HUES6 (cell line): ENCODE measurements at regions not wholly inside any gene's neighbourhood (a gene's known extent, or its start where the extent isn't known, plus 50 kb on each side); places are given as distances from the start of the nearest gene placed in this dataset.
"Not testable (repeated sequence)": the region's sequence is repeated elsewhere in the genome, so short reads cannot be mapped to it uniquely, and the experiment has no call there.

Experiments used
- H3K27ac ChIP-seq: 2 replicates; pipeline ENCODE4 v1.7.0; 2013; ENCODE audit warnings: low read depth, mild to moderate bottlenecking, low read length, inconsistent platforms
- H3K27me3 ChIP-seq: 2 replicates; pipeline ENCODE4 v1.6.1; 2013; ENCODE audit warnings: low read length; ENCODE audit not compliant: control insufficient read depth, insufficient read depth
- H3K36me3 ChIP-seq: 2 replicates; pipeline ENCODE4 v1.6.1; 2013; ENCODE audit warnings: low read length; ENCODE audit not compliant: control insufficient read depth, insufficient read depth
- H3K4me1 ChIP-seq: 2 replicates; pipeline ENCODE4 v1.6.1; 2013; ENCODE audit warnings: low read length; ENCODE audit not compliant: control insufficient read depth, insufficient read depth
- H3K4me3 ChIP-seq: 2 replicates; pipeline ENCODE4 v1.5.1; 2013; ENCODE audit warnings: low read depth, low read length
- H3K9ac ChIP-seq: one replicate; pipeline ENCODE4 v1.6.1; 2013; ENCODE audit warnings: mild to moderate bottlenecking, low read length
- H3K9me3 ChIP-seq: 2 replicates; pipeline ENCODE4 v1.6.1; 2013; ENCODE audit warnings: low read depth, low read length; ENCODE audit not compliant: control insufficient read depth, insufficient read depth

GRCh38 chr5:174799121-174799520 is 74.7 kb downstream of the MSX2 start:
- Histone ChIP-seq H3K4me1 (peaks cover 16% of the 10 kb centered on the region), H3K27me3 (no peaks in the 10 kb centered on the region), H3K4me3 (no peak overlapping the region), H3K9me3 (no peaks in the 10 kb centered on the region), H3K27ac (no peak overlapping the region), H3K9ac (no peak overlapping the region), H3K36me3 (no peaks in the 10 kb centered on the region)

GRCh38 chr5:174798551-174798951 is 74.2 kb downstream of the MSX2 start:
- Histone ChIP-seq H3K9me3 (no peaks in the 10 kb centered on the region), H3K9ac (no peak overlapping the region), H3K27me3 (0 out of 2 replicates have a peak, but pooled peaks cover under 1% of the 10 kb centered on the region), H3K4me3 (no peak overlapping the region), H3K4me1 (peaks cover 20% of the 10 kb centered on the region), H3K27ac (no peak overlapping the region), H3K36me3 (no peaks in the 10 kb centered on the region)

GRCh38 chr5:174796711-174797192 is 72.4 kb downstream of the MSX2 start:
- H3K27ac ChIP-seq = no peak overlapping the region
- no peak overlapping the region for H3K9ac ChIP-seq
- H3K4me1 ChIP-seq = peaks cover 22% of the 10 kb centered on the region
- H3K9me3 ChIP-seq = no peaks in the 10 kb centered on the region
- H3K36me3 ChIP-seq = no peaks in the 10 kb centered on the region
- no peak overlapping the region for H3K4me3 ChIP-seq
- peaks cover 10% of the 10 kb centered on the region for H3K27me3 ChIP-seq

- Histone ChIP-seq H3K4me1 (peaks cover 22% of the 10 kb centered on the region), H3K9me3 (no peaks in the 10 kb centered on the region), H3K36me3 (no peaks in the 10 kb centered on the region), H3K4me3 (peak overlapping the region; percentile 30; the same call in 1 of the 2 replicates), H3K27ac (peak overlapping the region; percentile 26; the same call in 1 of the 2 replicates), H3K27me3 (peaks cover 10% of the 10 kb centered on the region), H3K9ac (peak overlapping the region; percentile 34)
Measured at GRCh38 chr5:174794931-174795672, 70.7 kb downstream of the MSX2 start.

- Histone ChIP-seq H3K4me3 (peak overlapping the region; percentile 44), H3K9me3 (no peaks in the 10 kb centered on the region), H3K36me3 (no peaks in the 10 kb centered on the region), H3K27me3 (peaks cover 10% of the 10 kb centered on the region), H3K27ac (no peak overlapping the region), H3K4me1 (peaks cover 22% of the 10 kb centered on the region), H3K9ac (no peak overlapping the region)
Measured at GRCh38 chr5:174793684-174794328, 69.4 kb downstream of the MSX2 start.

GRCh38 chr5:174793076-174793475 is 68.7 kb downstream of the MSX2 start:
- Histone ChIP-seq H3K27ac (no peak overlapping the region), H3K4me3 (0 out of 2 replicates have a peak overlapping the region, but pooled peaks have one; percentile 33)

GRCh38 chr5:174792265-174792664 is 67.9 kb downstream of the MSX2 start:
- H3K27me3 ChIP-seq, H3K27ac ChIP-seq, H3K9me3 ChIP-seq, H3K9ac ChIP-seq, H3K36me3 ChIP-seq, H3K4me3 ChIP-seq: not testable (repeated sequence)
- peaks cover 22% of the 10 kb centered on the region for H3K4me1 ChIP-seq

More at GRCh38 chr5:174793076-174793475, 68.7 kb downstream of the MSX2 start:
- no peaks in the 10 kb centered on the region for H3K9me3 ChIP-seq
- H3K36me3 ChIP-seq = no peaks in the 10 kb centered on the region
- H3K27me3 ChIP-seq = peaks cover 10% of the 10 kb centered on the region
- H3K9ac ChIP-seq = no peak overlapping the region
- H3K4me1 ChIP-seq = peaks cover 22% of the 10 kb centered on the region

GRCh38 chr5:174790906-174791305 is 66.5 kb downstream of the MSX2 start:
- Histone ChIP-seq H3K36me3 (no peaks in the 10 kb centered on the region), H3K9me3 (no peaks in the 10 kb centered on the region; the same call in 1 of the 2 replicates), H3K27me3 (peaks cover 10% of the 10 kb centered on the region), H3K27ac (no peak overlapping the region), H3K4me1 (peaks cover 22% of the 10 kb centered on the region), H3K9ac (no peak overlapping the region), H3K4me3 (no peak overlapping the region)

GRCh38 chr5:174789596-174789995 is 65.2 kb downstream of the MSX2 start:
- no peak overlapping the region for H3K4me3 ChIP-seq
- H3K27ac ChIP-seq = no peak overlapping the region
- H3K9me3 ChIP-seq = peaks cover 6% of the 10 kb centered on the region; the same call in 1 of the 2 replicates
- no peak overlapping the region for H3K9ac ChIP-seq
- H3K36me3 ChIP-seq = no peaks in the 10 kb centered on the region
- H3K4me1 ChIP-seq = peaks cover 11% of the 10 kb centered on the region; the same call in 1 of the 2 replicates
- peaks cover 10% of the 10 kb centered on the region for H3K27me3 ChIP-seq

GRCh38 chr5:174785120-174785680 is 60.8 kb downstream of the MSX2 start:
- Histone ChIP-seq H3K9ac (no peak overlapping the region), H3K4me3 (no peak overlapping the region), H3K36me3 (no peaks in the 10 kb centered on the region), H3K27me3 (no peaks in the 10 kb centered on the region), H3K4me1 (no peaks in the 10 kb centered on the region), H3K27ac (no peak overlapping the region), H3K9me3 (peaks cover 6% of the 10 kb centered on the region; the same call in 1 of the 2 replicates)
